NCI-H1930 (cell line): ENCODE measurements at regions not wholly inside any gene's neighbourhood (a gene's known extent, or its start where the extent isn't known, plus 50 kb on each side); places are given as distances from the start of the nearest gene placed in this dataset.
"Not testable (repeated sequence)": the region's sequence is repeated elsewhere in the genome, so short reads cannot be mapped to it uniquely, and the experiment has no call there.

Experiments used
- DNase-seq, 2 experiments: peaks; one replicate each; lab custom pipeline; 2025; lab: John Stamatoyannopoulos, UW

GRCh38 chr22:23379540-23380229 is 199.4 kb downstream of the BCR start:
- not testable (repeated sequence) for DNase-seq

DNA sequence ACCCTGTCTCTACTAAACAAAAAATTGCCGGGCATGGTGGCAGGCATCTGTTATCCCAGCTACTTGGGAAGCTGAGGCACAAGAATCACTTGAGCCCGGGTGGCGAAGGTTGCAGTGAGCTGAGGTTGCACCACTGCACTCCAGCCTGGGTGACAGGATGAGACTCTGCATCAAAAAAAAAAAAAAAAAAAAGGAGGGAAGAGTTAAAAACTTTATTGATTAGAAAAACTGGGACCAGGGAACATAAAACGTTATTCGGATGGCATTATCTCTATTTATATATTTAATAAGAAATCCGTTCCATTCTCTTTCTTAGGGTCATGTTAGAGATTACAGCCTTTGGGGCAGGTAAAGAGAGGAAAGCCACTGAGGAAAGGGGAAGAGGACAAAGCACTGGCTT is 197.5 kb downstream of the BCR start:
- DNase-seq, result no peak

- no peak for DNase-seq
Measured at GRCh38 chr22:23376256-23376655, 195.9 kb downstream of the BCR start.

DNA sequence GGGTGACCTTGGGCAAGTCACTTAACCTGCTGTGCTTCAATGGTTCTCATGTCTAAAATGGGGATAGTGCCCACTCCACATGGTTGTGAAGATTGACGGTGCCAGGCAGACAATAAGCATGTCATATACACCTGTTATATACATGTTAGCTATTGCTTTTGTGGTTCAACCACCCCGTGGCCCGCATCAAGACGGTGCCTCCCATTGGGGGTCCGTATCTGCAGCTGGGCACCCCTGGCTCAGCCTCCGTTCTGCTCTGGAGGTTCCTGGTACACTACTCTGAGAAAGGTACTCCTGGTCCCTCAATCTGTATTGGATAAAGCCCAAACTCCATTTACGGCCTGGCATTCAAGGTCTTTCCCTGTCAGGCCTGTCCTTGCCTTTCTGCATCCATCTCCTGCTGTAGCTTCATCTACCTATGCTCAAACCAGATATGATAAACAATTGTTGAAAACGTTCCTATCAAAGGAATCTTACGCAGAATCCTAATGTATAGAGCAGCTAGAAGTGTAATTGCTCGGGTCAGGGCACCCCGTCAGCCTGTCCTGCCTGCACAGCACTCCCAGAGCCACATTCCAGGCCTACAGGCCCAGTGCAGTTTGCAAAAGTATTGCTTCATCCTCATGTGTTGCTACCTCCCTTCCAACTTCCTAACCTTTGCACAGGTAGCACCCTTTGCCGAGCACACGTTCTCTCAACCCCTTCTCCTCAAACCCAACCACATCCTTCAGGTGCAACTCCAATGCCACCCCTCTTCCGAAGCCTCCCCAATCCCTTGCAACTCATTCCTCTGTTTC is 194.9 kb downstream of the BCR start:
- DNase-seq, result no peak

GRCh38 chr22:23373601-23374000 is 193.3 kb downstream of the BCR start:
- DNase-seq, result no peak

- DNase-seq, result no peak
Measured at GRCh38 chr22:23370251-23370650, 189.9 kb downstream of the BCR start.

- DNase-seq, result no peak
Measured at GRCh38 chr22:23369054-23369685, 188.9 kb downstream of the BCR start.
